ENCODE measurements at regions not wholly inside any gene's neighbourhood (a gene's known extent, or its start where the extent isn't known, plus 50 kb on each side); places are given as distances from the start of the nearest gene placed in this dataset.

- no peak for DNase-seq (ENCODE audit: low read depth, low spot score)
- WGBS (ENCODE audit: insufficient coverage, insufficient read length), result no CpG with 5 or more reads among the region's 4 CpGs
- Histone ChIP-seq H3K4me3 (ENCODE audit: low read length) (no peak overlapping the region), H3K27ac (ENCODE audit: low read length) (no peak overlapping the region), H3K27me3 (ENCODE audit: control insufficient read depth, insufficient read depth, low read length) (no peaks in the 10 kb centered on the region), H3K9me3 (ENCODE audit: control insufficient read depth, insufficient read depth, low read length) (no peaks in the 10 kb centered on the region), H3K36me3 (ENCODE audit: control insufficient read depth, insufficient read depth, low read length) (no peaks in the 10 kb centered on the region), H3K4me1 (ENCODE audit: control insufficient read depth, insufficient read depth, low read length) (no peaks in the 10 kb centered on the region)
These were observed 392.4 kb upstream of the DCN start for GRCh38 chr12:91574975-91575374.

GRCh38 chr12:91574391-91574790 lies 391.8 kb upstream of the DCN start:
- Histone ChIP-seq H3K27me3 (ENCODE audit: control insufficient read depth, insufficient read depth, low read length) (no peaks in the 10 kb centered on the region), H3K4me3 (ENCODE audit: low read length) (no peak overlapping the region), H3K4me1 (ENCODE audit: control insufficient read depth, insufficient read depth, low read length) (no peaks in the 10 kb centered on the region), H3K27ac (ENCODE audit: low read length) (no peak overlapping the region), H3K36me3 (ENCODE audit: control insufficient read depth, insufficient read depth, low read length) (no peaks in the 10 kb centered on the region), H3K9me3 (ENCODE audit: control insufficient read depth, insufficient read depth, low read length) (no peaks in the 10 kb centered on the region)
- DNase-seq (ENCODE audit: low read depth, low spot score), result no peak
- no CpG with 5 or more reads among the region's 1 CpG for WGBS (ENCODE audit: insufficient coverage, insufficient read length)

- H3K27ac ChIP-seq (ENCODE audit: low read length), result no peak overlapping the region
- DNase-seq (ENCODE audit: low read depth, low spot score), result no peak
- H3K4me1 ChIP-seq (ENCODE audit: control insufficient read depth, insufficient read depth, low read length), result no peaks in the 10 kb centered on the region
- no CpG with 5 or more reads among the region's 3 CpGs for WGBS (ENCODE audit: insufficient coverage, insufficient read length)
- no peaks in the 10 kb centered on the region for H3K9me3 ChIP-seq (ENCODE audit: control insufficient read depth, insufficient read depth, low read length)
- no peaks in the 10 kb centered on the region for H3K36me3 ChIP-seq (ENCODE audit: control insufficient read depth, insufficient read depth, low read length)
- no peak overlapping the region for H3K4me3 ChIP-seq (ENCODE audit: low read length)
- no peaks in the 10 kb centered on the region for H3K27me3 ChIP-seq (ENCODE audit: control insufficient read depth, insufficient read depth, low read length)
These were observed 390.3 kb upstream of the DCN start for GRCh38 chr12:91572869-91573268.

DNA sequence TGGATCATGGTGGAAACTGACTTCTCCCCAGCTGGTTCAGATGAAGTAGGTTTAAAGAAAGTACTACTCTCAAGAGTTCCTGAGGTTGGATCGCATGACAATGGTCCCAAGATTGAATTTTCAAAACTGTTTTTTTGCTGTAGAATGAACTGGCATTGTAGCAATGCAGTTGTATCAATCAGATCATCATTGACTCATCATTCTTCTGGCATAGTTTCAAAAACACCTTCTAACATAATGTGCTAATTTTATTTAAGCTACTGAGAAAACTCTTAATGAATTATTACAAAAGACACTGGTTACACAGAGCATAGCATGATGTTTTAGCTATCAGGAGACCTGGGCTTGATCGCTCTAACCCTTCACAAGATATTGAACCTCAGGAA lies 384.5 kb upstream of the DCN start:
- Histone ChIP-seq H3K9me3 (ENCODE audit: control insufficient read depth, insufficient read depth, low read length) (no peaks in the 10 kb centered on the region), H3K27ac (ENCODE audit: low read length) (no peak overlapping the region), H3K4me1 (ENCODE audit: control insufficient read depth, insufficient read depth, low read length) (no peaks in the 10 kb centered on the region), H3K36me3 (ENCODE audit: control insufficient read depth, insufficient read depth, low read length) (no peaks in the 10 kb centered on the region), H3K4me3 (ENCODE audit: low read length) (no peak overlapping the region), H3K27me3 (ENCODE audit: control insufficient read depth, insufficient read depth, low read length) (no peaks in the 10 kb centered on the region)
- WGBS (ENCODE audit: insufficient coverage, insufficient read length), result no CpG with 5 or more reads among the region's 2 CpGs
- no peak for DNase-seq (ENCODE audit: low read depth, low spot score)

- H3K4me3 ChIP-seq (ENCODE audit: low read length), result no peak overlapping the region
- no peaks in the 10 kb centered on the region for H3K27me3 ChIP-seq (ENCODE audit: control insufficient read depth, insufficient read depth, low read length)
- no peaks in the 10 kb centered on the region for H3K36me3 ChIP-seq (ENCODE audit: control insufficient read depth, insufficient read depth, low read length)
- no peak overlapping the region for H3K27ac ChIP-seq (ENCODE audit: low read length)
- no peaks in the 10 kb centered on the region for H3K4me1 ChIP-seq (ENCODE audit: control insufficient read depth, insufficient read depth, low read length)
- 94% methylated on average over 2 of the region's 6 CpGs for WGBS (ENCODE audit: insufficient coverage, insufficient read length)
- no peak for DNase-seq (ENCODE audit: low read depth, low spot score)
- H3K9me3 ChIP-seq (ENCODE audit: control insufficient read depth, insufficient read depth, low read length), result no peaks in the 10 kb centered on the region
These were observed 383.9 kb upstream of the DCN start for GRCh38 chr12:91566328-91567099.

- Histone ChIP-seq H3K4me3 (ENCODE audit: low read length) (no peak overlapping the region), H3K36me3 (ENCODE audit: control insufficient read depth, insufficient read depth, low read length) (no peaks in the 10 kb centered on the region), H3K27ac (ENCODE audit: low read length) (no peak overlapping the region), H3K9me3 (ENCODE audit: control insufficient read depth, insufficient read depth, low read length) (no peaks in the 10 kb centered on the region), H3K4me1 (ENCODE audit: control insufficient read depth, insufficient read depth, low read length) (no peaks in the 10 kb centered on the region), H3K27me3 (ENCODE audit: control insufficient read depth, insufficient read depth, low read length) (no peaks in the 10 kb centered on the region)
- WGBS (ENCODE audit: insufficient coverage, insufficient read length), result no CpG with 5 or more reads among the region's 1 CpG
- DNase-seq (ENCODE audit: low read depth, low spot score), result no peak
These were observed 383.2 kb upstream of the DCN start for GRCh38 chr12:91565846-91566245.

DNA sequence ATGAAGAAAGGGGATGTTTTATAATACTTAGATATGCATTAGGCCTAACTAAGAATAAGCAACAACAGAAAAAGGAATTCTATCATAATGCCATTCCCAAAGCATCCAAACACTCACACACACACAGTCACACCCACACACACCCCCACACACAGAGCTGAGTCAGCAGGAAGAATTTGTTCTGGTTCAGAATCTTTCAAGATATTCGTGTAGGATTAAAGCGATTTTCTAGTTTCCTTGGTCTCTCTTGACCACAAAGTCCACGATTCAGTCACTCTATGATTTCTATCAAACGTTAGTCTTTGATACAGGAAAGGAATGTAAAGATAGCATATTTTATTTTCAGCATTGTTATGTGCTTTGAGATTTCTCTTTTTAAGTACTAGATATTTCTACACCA lies 382.6 kb upstream of the DCN start:
- Histone ChIP-seq H3K36me3 (ENCODE audit: control insufficient read depth, insufficient read depth, low read length) (no peaks in the 10 kb centered on the region), H3K4me3 (ENCODE audit: low read length) (no peak overlapping the region), H3K9me3 (ENCODE audit: control insufficient read depth, insufficient read depth, low read length) (no peaks in the 10 kb centered on the region), H3K27ac (ENCODE audit: low read length) (no peak overlapping the region), H3K4me1 (ENCODE audit: control insufficient read depth, insufficient read depth, low read length) (no peaks in the 10 kb centered on the region), H3K27me3 (ENCODE audit: control insufficient read depth, insufficient read depth, low read length) (no peaks in the 10 kb centered on the region)
- WGBS (ENCODE audit: insufficient coverage, insufficient read length), result no CpG with 5 or more reads among the region's 4 CpGs
- DNase-seq (ENCODE audit: low read depth, low spot score), result no peak

GRCh38 chr12:91563011-91563765 lies 380.6 kb upstream of the DCN start:
- no peaks in the 10 kb centered on the region for H3K4me1 ChIP-seq (ENCODE audit: control insufficient read depth, insufficient read depth, low read length)
- no peak overlapping the region for H3K27ac ChIP-seq (ENCODE audit: low read length)
- H3K4me3 ChIP-seq (ENCODE audit: low read length), result no peak overlapping the region
- no peaks in the 10 kb centered on the region for H3K9me3 ChIP-seq (ENCODE audit: control insufficient read depth, insufficient read depth, low read length)
- no CpG with 5 or more reads among the region's 4 CpGs for WGBS (ENCODE audit: insufficient coverage, insufficient read length)
- no peaks in the 10 kb centered on the region for H3K27me3 ChIP-seq (ENCODE audit: control insufficient read depth, insufficient read depth, low read length)
- H3K36me3 ChIP-seq (ENCODE audit: control insufficient read depth, insufficient read depth, low read length), result no peaks in the 10 kb centered on the region
- no peak for DNase-seq (ENCODE audit: low read depth, low spot score)

DNA sequence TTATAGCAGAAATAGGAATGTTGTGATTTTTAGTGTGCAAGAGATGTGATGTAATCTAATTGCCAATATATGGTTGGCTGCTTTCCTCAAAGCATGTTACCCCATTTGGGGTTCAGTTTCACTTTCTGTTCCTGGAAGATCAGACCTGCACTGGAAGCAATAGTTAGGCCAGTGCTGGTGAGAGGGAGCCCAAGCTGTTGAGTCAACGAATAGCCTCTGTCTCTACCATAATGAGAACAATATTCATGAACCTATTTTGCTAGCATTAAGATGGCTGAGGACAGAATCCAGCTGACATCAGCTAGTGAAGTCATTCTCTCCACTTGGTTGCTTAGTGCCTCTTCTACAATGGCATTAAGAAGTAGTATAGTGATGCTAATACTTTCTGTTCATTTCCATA lies 379.9 kb upstream of the DCN start:
- no peaks in the 10 kb centered on the region for H3K4me1 ChIP-seq (ENCODE audit: control insufficient read depth, insufficient read depth, low read length)

GRCh38 chr12:91561958-91562325 lies 379.3 kb upstream of the DCN start:
- H3K36me3 ChIP-seq (ENCODE audit: control insufficient read depth, insufficient read depth, low read length), result no peaks in the 10 kb centered on the region
- H3K4me1 ChIP-seq (ENCODE audit: control insufficient read depth, insufficient read depth, low read length), result no peaks in the 10 kb centered on the region
- H3K27ac ChIP-seq (ENCODE audit: low read length), result no peak overlapping the region
- WGBS (ENCODE audit: insufficient coverage, insufficient read length), result no CpG with 5 or more reads among the region's 2 CpGs
- DNase-seq (ENCODE audit: low read depth, low spot score), result no peak
- no peaks in the 10 kb centered on the region for H3K27me3 ChIP-seq (ENCODE audit: control insufficient read depth, insufficient read depth, low read length)
- H3K9me3 ChIP-seq (ENCODE audit: control insufficient read depth, insufficient read depth, low read length), result no peaks in the 10 kb centered on the region
- no peak overlapping the region for H3K4me3 ChIP-seq (ENCODE audit: low read length)

More for the DNA sequence above, 379.9 kb upstream of the DCN start:
- no peaks in the 10 kb centered on the region for H3K36me3 ChIP-seq (ENCODE audit: control insufficient read depth, insufficient read depth, low read length)
- no peak for DNase-seq (ENCODE audit: low read depth, low spot score)
- H3K4me3 ChIP-seq (ENCODE audit: low read length), result no peak overlapping the region
- H3K9me3 ChIP-seq (ENCODE audit: control insufficient read depth, insufficient read depth, low read length), result no peaks in the 10 kb centered on the region
- H3K27me3 ChIP-seq (ENCODE audit: control insufficient read depth, insufficient read depth, low read length), result no peaks in the 10 kb centered on the region
- no CpG with 5 or more reads among the region's 1 CpG for WGBS (ENCODE audit: insufficient coverage, insufficient read length)
- no peak overlapping the region for H3K27ac ChIP-seq (ENCODE audit: low read length)
